C4-2B (cell line): ENCODE measurements at regions not wholly inside any gene's neighbourhood (a gene's known extent, or its start where the extent isn't known, plus 50 kb on each side); places are given as distances from the start of the nearest gene placed in this dataset.

Source experiments
- H3K27ac ChIP-seq: fragments of 450-650 bp; 2 replicates; pipeline ENCODE4 v1.5.1; 2017
- ZFX ChIP-seq: fragments of 450-650 bp; IDR thresholded peaks from 2 replicates; pipeline ENCODE4 v1.6.1; 2017
- TF ChIP-seq, protein P1 (sequence below): fragments of 450-650 bp; conservative IDR thresholded peaks from 2 replicates; pipeline ENCODE4 v1.5.1; 2017; ENCODE audit warnings: mild to moderate bottlenecking

DNA sequence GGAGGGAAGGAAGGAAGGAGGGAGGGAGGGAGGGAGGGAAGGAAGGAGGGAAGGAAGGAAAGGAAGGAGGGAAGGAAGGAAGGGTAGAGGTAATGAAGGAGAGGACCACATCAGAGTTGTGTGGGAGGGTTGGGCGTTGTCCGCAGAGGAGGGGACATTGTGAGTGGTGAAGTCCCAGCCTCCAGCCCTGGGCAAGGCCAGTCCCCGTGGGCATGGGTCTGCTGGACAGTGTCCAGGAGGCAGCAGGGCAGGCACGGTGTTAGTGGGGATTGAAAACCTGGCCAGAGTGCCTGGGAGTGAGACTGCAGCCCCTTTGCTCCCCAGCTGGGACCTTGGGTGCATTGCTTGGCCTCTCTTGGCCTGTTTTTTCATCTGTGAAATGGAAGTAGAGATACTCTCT is 1462.3 kb downstream of the BRD1 start:
- no peak overlapping the region for H3K27ac ChIP-seq
- no peak for TF ChIP-seq ZFX
- TF ChIP-seq, protein P1, sequence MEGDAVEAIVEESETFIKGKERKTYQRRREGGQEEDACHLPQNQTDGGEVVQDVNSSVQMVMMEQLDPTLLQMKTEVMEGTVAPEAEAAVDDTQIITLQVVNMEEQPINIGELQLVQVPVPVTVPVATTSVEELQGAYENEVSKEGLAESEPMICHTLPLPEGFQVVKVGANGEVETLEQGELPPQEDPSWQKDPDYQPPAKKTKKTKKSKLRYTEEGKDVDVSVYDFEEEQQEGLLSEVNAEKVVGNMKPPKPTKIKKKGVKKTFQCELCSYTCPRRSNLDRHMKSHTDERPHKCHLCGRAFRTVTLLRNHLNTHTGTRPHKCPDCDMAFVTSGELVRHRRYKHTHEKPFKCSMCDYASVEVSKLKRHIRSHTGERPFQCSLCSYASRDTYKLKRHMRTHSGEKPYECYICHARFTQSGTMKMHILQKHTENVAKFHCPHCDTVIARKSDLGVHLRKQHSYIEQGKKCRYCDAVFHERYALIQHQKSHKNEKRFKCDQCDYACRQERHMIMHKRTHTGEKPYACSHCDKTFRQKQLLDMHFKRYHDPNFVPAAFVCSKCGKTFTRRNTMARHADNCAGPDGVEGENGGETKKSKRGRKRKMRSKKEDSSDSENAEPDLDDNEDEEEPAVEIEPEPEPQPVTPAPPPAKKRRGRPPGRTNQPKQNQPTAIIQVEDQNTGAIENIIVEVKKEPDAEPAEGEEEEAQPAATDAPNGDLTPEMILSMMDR, result no peak

DNA sequence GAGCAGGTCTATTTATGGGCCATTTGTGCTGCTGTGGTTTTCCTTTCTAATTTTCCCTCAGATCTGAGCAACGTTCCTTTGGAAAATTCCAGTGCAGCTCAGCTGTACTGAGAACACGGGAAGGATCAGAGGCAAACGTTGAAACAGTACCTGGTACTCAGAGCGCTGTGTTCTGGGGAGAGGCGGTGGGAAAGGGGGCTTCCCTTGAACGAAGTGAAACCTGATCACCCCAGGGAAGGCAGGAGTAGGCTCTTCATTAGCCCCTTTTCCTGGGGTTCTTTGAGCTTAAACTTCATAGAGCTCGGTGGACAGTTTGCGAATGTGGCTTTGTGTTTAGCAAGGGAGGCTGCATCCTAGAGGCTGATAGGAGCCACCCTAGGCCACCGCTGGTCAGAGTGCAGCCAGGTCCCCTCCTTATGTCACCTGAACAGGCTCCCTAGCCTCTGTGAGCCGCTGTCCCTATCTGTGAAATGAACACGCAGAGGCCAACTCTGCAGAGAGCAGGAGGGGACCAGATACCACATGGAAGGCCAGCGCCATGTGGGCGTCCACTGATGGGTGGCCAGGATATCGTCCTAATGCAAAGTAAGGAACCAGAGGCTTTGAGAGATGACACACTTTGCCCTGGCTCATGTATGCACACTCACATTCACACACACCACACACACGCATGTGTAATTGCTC is 1464.8 kb downstream of the BRD1 start:
- TF ChIP-seq, protein P1, result no peak
- no peak for TF ChIP-seq ZFX
- no peak overlapping the region for H3K27ac ChIP-seq

DNA sequence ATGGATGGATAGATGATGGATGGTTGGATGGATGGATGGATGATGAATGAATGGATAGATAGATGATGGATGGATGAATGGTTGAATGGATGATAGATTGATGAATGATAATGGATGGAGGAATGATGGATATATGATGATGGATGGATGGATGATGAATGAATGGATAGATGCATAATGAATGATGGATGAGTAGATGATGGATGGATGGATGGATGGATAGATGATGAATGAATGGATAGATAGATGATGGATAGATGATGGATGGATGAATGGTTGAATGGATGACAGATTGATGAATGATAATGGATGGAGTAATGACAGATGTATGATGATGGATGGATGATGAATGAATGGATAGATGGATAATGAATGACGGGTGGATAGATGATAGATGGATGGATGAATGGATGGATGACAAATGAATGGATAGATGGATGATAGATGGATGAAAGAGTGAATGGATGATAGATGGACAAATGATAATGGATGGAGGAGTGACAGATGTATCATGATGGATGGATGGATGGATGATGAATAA is 1466.5 kb downstream of the BRD1 start:
- H3K27ac ChIP-seq, result no peak overlapping the region
- TF ChIP-seq, protein P1, result no peak
- TF ChIP-seq ZFX, result no peak

DNA sequence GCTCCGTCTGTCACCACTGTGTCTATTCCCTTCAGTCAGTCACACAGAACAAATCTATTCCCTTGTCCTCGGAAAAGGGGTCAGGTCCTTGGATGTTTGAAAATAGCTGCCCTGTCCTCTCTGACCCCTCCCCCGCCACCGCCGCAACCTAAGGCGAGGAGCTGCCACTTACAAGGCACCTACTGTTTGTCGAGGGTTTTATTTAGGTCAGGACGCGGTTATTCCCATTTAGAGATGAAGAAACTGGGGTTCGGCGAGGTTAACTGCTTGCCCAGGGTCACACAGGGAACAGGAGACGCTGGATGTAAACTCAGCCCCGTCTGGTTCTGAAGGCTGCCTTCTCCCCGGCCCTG is 1468.1 kb downstream of the BRD1 start:
- no peak for TF ChIP-seq ZFX
- TF ChIP-seq, protein P1, result no peak
- H3K27ac ChIP-seq, result no peak overlapping the region

DNA sequence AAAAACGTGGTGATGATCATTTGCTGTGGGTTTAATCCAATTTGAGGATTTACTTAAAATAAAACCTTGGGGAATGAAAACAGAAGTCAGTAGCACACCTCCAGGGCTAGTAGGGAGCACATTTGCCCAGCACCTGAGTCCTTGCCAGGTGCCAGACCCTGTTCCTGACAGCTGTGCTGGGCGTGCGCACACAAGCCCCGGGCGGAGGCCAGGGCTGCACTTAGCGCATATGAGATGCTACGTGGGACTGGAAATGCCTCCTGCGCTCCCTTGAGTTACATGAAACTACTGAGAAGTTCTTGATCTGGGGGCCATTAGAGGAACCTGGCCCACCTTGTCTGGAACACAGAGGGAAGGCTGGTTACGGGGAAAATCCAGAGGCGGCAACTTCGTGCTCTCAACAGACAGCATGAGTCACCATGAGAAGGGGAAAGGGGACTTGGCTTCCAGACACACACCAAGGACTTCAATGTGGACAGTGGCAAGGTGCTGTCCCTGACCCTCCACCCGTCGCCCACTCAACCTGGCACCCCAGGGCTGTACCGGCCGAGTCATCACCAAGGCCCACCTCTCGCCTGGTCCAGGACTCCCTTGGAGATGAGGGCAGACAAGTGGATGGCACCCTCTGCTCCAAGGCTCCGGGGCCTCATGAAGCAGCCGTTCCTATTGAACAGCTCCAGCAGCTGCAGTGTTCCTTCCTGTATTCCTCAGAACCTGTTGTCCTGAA is 1468.6 kb downstream of the BRD1 start:
- TF ChIP-seq, protein P1, result no peak
- no peak for TF ChIP-seq ZFX
- no peak overlapping the region for H3K27ac ChIP-seq

DNA sequence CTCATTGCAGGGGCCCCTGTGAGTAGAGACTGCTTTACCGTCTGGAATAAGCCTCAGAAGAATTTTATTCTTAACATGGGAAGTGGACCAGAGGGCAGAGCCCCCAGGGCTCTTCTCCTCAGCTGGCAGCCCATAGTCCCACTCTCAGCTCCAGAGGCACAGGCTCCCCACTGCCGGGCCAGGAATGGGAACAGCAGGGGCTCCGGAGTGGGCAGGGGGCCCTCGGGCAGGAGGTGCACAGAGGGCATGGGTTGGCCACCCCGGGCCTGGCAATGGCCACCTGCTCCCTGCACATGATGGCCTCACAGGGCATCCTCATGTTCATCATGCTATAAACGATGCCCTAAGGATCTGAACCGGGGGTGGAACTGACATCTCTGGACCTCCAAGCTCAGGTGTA is 1469.7 kb downstream of the BRD1 start:
- TF ChIP-seq, protein P1, result no peak
- TF ChIP-seq ZFX, result no peak

DNA sequence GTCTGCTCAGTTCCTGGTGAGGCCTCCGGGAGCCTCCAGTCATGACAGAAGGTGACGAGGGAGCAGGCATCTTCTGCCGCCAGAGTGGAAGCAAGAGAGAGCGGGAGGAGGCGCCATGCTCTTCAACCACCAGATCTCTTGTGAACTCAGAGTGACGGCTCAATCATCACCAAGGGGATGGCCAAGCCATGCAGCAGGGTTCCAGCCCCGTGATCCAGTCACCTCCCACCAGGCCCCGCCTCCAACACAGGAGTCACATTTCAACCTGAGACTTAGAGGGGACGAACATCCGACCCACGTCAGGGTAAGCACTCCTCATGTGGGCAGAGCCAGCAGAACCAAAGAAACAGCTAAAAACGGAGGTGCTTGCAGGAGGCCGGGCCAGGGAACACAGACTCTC is 1470.5 kb downstream of the BRD1 start:
- no peak overlapping the region for H3K27ac ChIP-seq
- TF ChIP-seq, protein P1, result no peak
- no peak for TF ChIP-seq ZFX

More for the DNA sequence above, 1469.7 kb downstream of the BRD1 start:
- H3K27ac ChIP-seq, result no peak overlapping the region
